Stromal cell of bone marrow (primary cell): ENCODE measurements at regions not wholly inside any gene's neighbourhood (a gene's known extent, or its start where the extent isn't known, plus 50 kb on each side); places are given as distances from the start of the nearest gene placed in this dataset.
A peak's percentile ranks its signal among the peaks of the same experiment; 100 is the strongest.

Source experiments
- DNase-seq: peaks from one replicate; pipeline ENCODE4 v3.0.0-alpha.2; 2012; ENCODE audit warnings: low read depth

GRCh38 chr2:15092691-15093090 is 460.2 kb downstream of the LRATD1 start:
- DNase-seq = peak; percentile 14

- no peak for DNase-seq
Measured at GRCh38 chr2:15094161-15094560, 461.6 kb downstream of the LRATD1 start.

DNA sequence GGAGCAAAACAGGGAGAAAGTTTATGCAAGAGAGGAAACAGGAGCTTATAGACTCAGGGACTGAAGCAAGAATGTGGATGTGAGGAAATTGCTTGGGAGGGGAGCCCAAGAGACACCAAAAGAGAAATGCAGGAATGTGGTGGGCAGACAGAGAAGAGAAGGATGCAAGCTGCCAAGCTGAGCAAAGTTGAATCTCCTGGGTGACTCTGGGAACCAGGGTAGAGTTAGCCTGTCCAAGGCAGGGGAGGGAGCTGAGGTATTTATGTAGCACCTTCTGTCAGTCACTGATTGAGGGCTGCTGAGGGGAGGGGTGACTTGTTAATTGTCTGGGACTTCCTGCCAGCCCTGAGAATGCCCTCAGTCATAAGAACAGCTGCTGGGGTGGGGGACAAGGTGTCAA is 464.3 kb downstream of the NBAS start:
- no peak for DNase-seq

- peak; percentile 56 for DNase-seq
Measured at GRCh38 chr2:15107137-15107536, 454.0 kb downstream of the NBAS start.

GRCh38 chr2:15111718-15112117 is 449.4 kb downstream of the NBAS start:
- no peak for DNase-seq

DNA sequence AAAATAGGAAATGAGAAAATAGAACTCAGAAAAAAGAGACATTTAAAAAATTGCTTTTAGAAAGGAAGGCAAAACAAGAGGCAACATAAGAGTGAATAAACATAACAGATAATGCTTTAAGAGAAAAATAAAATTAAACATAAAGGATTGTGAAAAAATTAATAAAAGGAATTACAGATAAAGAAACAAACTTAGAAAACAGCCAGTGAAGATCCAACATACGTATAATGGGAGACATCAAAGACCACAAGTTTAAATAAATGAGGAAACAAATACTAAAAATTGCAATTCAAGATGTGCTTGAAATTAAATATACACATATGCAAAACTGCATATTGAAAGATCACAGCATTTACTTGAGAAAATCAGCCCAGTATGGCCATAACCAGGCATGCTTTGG is 448.9 kb downstream of the NBAS start:
- DNase-seq = peak; percentile 2

DNA sequence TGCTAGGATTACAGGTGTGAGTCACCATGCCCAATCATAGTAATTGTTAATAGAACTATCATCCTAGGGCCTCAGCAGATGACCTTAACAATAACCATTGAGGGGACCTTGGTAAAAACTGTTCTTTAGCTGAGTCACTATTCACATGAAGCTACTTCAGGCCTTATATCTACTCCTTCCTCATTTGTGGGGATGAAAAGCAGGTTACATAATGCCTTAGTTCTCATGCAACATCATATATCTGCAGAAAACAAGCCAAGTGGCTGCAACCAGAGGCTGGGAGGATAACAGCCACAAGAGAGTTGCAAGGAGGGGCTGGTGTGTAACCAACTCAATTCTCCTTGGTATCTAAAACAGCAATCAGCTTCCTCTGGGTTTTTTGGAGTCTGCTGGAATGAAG is 445.4 kb downstream of the NBAS start:
- DNase-seq = no peak

- DNase-seq = no peak
Measured at GRCh38 chr2:15116830-15117229, 444.3 kb downstream of the NBAS start.
